GM19324 (cell line): ENCODE measurements at regions not wholly inside any gene's neighbourhood (a gene's known extent, or its start where the extent isn't known, plus 50 kb on each side); places are given as distances from the start of the nearest gene placed in this dataset.

Experiments
- ATAC-seq: cut with Tn5 transposase; IDR thresholded peaks from one replicate; pipeline ENCODE4 v1.9.1; 2021; ENCODE audit warnings: mild to moderate bottlenecking, moderate library complexity; ENCODE audit not compliant: unreplicated experiment, low FRiP score

DNA sequence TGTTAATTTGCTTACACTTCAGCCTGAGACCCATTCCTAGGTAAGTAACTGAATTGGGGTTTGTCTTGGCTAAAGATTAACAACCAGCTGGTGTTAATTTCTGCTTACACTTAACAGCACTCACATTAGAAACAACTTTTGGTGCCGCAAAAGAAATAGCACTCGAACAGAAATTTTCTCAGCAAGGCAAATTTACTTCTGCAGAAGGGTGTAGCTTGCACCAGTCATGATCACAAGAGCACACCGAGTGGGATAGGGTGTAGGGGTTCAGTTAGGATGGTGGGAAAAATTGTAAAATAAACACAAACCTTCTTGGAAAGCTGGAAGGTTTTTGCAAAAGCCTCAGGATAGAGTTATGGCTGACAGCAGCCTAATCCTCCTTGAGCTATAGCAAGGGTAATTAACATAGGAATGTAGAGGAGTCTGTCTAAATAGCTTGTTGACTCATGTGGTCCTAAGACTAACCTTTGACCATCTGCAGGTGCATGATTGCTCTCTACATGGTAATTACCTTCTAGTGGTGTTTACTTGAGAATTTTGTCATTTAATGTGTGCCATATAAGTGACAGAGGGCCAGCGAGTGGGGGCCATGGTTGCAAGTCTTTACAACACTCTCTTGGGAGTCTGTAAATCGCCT is 67.8 kb upstream of the CDK13 start:
- no peak for ATAC-seq

DNA sequence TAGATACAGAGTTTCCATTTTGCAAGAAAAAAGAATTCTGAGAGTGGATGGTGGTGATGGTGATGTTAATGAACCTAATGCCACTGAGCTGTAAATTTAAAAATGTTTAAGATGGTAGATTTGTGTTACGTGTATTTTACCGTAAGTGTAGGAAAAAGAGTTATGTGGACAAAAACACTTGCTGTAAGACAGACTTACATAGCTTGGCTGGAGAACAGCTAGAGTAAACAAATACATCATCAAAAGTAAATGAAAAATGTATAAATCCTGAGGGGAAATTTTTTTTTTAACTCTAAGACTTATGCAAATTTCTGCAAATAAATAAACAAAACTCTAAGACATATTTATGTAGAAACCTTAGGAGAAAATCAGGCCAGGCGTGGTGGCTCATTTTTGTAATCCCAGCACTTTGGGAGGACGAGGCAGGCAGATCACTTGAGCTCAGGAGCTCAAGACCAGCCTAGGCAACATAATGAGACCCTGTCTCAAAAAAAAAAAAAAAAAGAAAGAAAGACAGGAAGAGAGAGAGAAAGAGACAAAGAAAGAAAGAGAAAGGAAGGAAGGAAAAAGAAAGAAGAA is 66.2 kb upstream of the CDK13 start:
- ATAC-seq, result no peak

DNA sequence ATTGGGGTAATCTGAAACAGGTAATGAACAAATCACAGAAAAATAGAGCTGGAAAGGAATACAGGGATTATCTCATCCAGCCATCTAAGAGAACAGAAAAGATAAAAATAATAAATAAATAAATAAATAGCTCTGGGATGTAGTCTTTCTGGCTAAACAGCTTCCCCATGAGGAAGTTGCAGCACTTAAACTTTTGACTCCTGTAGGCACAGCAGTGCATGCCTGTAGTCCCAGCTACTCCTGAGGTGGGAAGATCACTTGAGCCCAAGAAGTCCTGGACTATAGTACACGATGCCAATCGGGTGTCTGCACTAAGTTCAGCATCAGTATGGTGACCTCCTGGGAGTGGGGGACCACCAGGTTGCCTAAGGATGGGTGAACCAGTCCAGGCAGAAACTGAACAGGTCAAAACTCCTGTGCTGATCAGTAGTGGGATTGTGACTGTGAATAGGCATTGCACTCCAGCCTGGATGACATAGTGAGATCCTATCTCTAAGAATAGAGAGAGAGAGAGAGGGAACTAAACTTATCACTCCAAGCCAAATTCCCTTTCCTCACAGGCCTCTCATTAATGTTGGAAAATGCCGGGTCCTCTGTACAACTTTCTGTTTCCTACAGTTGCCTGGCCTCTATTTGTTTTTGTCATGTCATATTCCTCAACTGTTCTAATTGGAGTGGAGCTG is 61.7 kb upstream of the CDK13 start:
- ATAC-seq, result no peak

DNA sequence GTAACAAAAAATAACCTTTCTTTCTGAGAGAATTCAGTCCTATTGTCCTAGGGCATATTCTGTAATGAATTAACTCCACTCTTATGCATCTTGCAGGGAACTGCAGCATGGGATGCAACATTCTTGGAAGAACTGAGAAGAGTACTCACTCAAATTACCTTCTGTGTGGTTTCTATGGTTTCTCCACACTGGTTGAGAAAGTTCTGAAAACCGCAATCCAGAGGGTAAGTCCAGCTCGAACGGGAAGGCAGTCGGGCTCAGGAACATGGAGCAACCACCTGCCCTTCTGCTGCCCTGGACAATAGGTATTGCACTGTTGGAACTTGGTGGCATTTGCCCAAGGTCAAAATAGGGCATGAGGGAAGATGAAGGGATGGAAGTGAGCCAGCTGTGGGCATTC is 59.6 kb upstream of the CDK13 start:
- ATAC-seq, result no peak

DNA sequence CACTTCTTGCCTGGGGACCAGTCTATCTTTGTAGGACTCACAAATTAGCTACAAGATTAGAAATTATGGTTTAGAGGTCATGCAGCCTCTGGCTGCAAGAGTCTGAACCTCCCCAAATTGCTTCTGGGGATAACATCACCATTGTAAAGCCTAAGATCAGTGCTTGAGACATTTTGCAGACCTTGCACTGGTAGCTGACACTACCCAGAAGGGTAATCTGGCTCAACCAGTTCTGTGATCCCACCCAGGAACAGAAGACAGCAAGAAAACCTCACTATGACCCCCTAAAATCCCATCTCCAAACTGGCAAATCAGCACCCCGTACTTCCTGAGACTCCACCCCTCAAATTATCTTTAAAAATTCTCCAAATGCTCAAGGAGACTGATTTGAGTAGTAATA is 58.2 kb upstream of the CDK13 start:
- no peak for ATAC-seq

DNA sequence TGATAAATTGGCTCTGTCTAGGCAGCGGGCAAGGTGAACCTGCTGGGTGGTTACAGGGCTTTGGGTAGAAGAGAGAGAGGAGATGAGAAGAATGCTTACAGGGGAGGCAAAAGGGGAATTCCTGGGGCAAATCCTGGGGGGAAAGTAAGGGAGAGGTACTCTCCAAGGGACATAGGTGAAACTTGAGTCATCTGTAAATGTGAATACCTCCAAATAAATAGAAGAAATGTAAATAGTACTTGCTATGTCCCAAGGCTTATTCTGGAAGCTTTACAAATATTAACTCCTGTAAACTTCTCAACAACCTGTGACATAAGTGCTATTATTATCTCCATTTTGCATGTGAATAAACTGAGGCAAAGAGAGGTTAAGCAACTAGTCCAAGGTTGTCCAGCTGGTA is 57.7 kb upstream of the CDK13 start:
- no peak for ATAC-seq

DNA sequence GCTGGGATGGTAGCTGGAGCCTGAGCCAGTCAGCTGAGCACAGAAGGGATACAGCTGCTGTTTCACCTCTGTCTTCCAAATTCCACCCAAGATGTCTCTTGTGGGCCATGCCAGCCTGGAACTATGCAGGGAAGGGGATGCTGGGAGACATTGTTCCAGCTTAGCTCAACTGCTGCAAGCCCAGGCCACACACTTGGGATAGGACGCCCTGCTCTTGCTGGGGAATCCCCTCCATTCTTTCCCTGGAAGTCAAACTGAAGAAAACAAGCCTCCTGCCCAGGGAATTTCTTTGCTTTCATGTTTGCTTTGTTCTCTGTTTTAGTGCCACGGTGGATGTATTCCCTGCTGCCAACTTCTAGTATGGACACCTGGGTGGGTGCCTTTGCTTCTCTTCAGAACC is 55.2 kb upstream of the CDK13 start:
- ATAC-seq, result no peak

DNA sequence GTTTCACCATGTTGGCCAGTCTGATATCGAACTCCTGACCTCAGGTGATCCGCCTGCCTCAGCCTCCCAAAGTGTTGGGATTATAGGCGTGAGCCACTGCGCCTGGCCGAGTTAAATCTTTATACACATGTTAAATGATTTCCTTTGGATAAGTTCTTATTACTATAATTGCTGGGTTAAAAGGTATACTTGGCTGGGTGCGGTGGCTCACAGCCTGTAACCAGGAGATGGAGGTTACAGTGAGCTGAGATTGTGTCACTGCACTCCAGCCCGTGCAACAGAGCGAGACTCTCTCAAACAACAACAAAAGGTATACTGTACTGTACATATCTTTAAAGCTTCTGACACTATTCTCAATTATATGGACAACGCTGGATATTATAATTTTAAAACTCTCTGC is 53.2 kb upstream of the CDK13 start:
- no peak for ATAC-seq

DNA sequence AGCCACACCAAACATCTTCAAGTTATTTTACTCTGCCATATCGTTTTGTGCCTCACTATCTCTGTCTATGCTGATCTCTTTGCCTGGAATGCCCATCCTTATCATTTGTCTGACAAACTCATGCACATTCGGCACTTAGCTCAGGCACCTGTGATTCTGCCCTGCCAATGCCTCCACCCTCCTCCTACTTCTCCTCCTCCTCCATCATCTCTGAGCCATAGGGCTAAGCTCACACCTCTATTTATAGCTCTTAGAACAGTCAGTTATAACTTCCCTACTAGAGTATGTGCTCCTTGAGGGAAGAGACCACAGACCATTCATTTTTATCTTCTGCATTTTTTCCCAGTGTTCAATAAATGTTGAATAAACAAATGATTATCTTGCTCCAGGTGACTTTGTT is 51.2 kb upstream of the CDK13 start:
- no peak for ATAC-seq
